GM23338 (cell line): ENCODE measurements at regions not wholly inside any gene's neighbourhood (a gene's known extent, or its start where the extent isn't known, plus 50 kb on each side); places are given as distances from the start of the nearest gene placed in this dataset.

Experiments
- ATAC-seq: fragments of 200-7000 bp; cut with Tn5 transposase; 3 replicates; pipeline ENCODE4 v1.9.1; 2020
- DNase-seq: peaks from one replicate; pipeline ENCODE4 v3.0.0-alpha.2; 2015; ENCODE audit warnings: low spot score
- H2AFZ ChIP-seq: fragments of 200-600 bp; sonication (generic); 2 replicates; pipeline ENCODE4 v1.8.0; 2016; ENCODE audit warnings: antibody characterized with exemption, mild to moderate bottlenecking, moderate library complexity
- H3F3A ChIP-seq: fragments of 200-600 bp; sonication (generic); replicated peaks from 2 replicates; pipeline ENCODE4 v1.8.0; 2017; ENCODE audit warnings: antibody characterized with exemption, mixed run types, low read depth
- H3K27ac ChIP-seq: fragments of 200-600 bp; sonication (generic); 2 replicates; pipeline ENCODE4 v1.6.1; 2016; ENCODE audit warnings: low read depth
- H3K27me3 ChIP-seq: fragments of 200-600 bp; sonication (generic); 2 replicates; pipeline ENCODE4 v1.8.0; 2016; ENCODE audit warnings: mild to moderate bottlenecking, mixed run types, moderate library complexity; ENCODE audit not compliant: insufficient read depth
- H3K36me3 ChIP-seq: fragments of 200-600 bp; sonication (generic); 2 replicates; pipeline ENCODE4 v1.8.0; 2016; ENCODE audit warnings: mild to moderate bottlenecking; ENCODE audit not compliant: insufficient read depth
- H3K4me1 ChIP-seq: fragments of 200-600 bp; sonication (generic); 2 replicates; pipeline ENCODE4 v1.8.0; 2016; ENCODE audit warnings: mild to moderate bottlenecking, moderate library complexity; ENCODE audit not compliant: insufficient read depth
- H3K4me2 ChIP-seq: fragments of 200-600 bp; sonication (generic); 2 replicates; pipeline ENCODE4 v1.7.1; 2017; ENCODE audit warnings: mixed run types
- H3K4me3 ChIP-seq: fragments of 200-600 bp; sonication (generic); 2 replicates; pipeline ENCODE4 v1.6.1; 2016; ENCODE audit warnings: mixed run types
- H3K79me2 ChIP-seq: fragments of 200-600 bp; sonication (generic); replicated peaks from 2 replicates; pipeline ENCODE4 v1.8.0; 2017; ENCODE audit warnings: mild to moderate bottlenecking; ENCODE audit not compliant: insufficient read depth
- H3K9me2 ChIP-seq: fragments of 200-600 bp; sonication (generic); 2 replicates; pipeline ENCODE4 v1.8.0; 2017; ENCODE audit not compliant: insufficient read depth
- H4K20me1 ChIP-seq: fragments of 200-600 bp; sonication (generic); replicated peaks from 2 replicates; pipeline ENCODE4 v1.8.0; 2017; ENCODE audit warnings: mild to moderate bottlenecking; ENCODE audit not compliant: insufficient read depth
- H3K27ac Mint-ChIP-seq: 2 replicates; pipeline ENCODE4 v1.8.0; 2020; ENCODE audit warnings: inconsistent platforms, mild to moderate bottlenecking, moderate library complexity, mixed read lengths
- H3K27me3 Mint-ChIP-seq: 3 replicates; pipeline ENCODE4 v1.8.0; 2022; ENCODE audit warnings: low read depth, mild to moderate bottlenecking, moderate library complexity, mixed read lengths, inconsistent platforms; ENCODE audit not compliant: insufficient read depth, poor library complexity
- H3K36me3 Mint-ChIP-seq: 3 replicates; pipeline ENCODE4 v1.8.0; 2021; ENCODE audit warnings: low read depth, mild to moderate bottlenecking, inconsistent platforms, moderate library complexity, mixed read lengths
- H3K4me1 Mint-ChIP-seq: 3 replicates; pipeline ENCODE4 v1.8.0; 2020; ENCODE audit warnings: mild to moderate bottlenecking, inconsistent platforms, mixed read lengths
- H3K4me3 Mint-ChIP-seq: 3 replicates; pipeline ENCODE4 v1.8.0; 2021; ENCODE audit warnings: moderate library complexity, mild to moderate bottlenecking, inconsistent platforms, mixed read lengths
- H3K9me3 Mint-ChIP-seq: 3 replicates; pipeline ENCODE4 v1.8.0; 2020; ENCODE audit warnings: moderate library complexity, mild to moderate bottlenecking, inconsistent platforms, mixed read lengths
- CREB1 ChIP-seq: fragments of 250-450 bp; sonication (Bioruptor Pico); IDR thresholded peaks from 2 replicates; pipeline ENCODE4 v1.5.0; 2020; ENCODE audit warnings: low read depth, mild to moderate bottlenecking, moderate library complexity
- EZH2 ChIP-seq: fragments of 200-600 bp; sonication (generic); IDR thresholded peaks from one replicate; pipeline ENCODE4 v1.8.0; 2017; ENCODE audit warnings: antibody characterized with exemption, mild to moderate bottlenecking, low read depth; ENCODE audit not compliant: unreplicated experiment
- EZH2phosphoT487 ChIP-seq: fragments of 200-600 bp; sonication (generic); IDR thresholded peaks from one replicate; pipeline ENCODE4 v1.8.1; 2018; ENCODE audit warnings: antibody characterized with exemption; ENCODE audit not compliant: unreplicated experiment
- JUNB ChIP-seq: IDR thresholded peaks from one replicate; pipeline ENCODE4 v1.6.1; 2016; ENCODE audit warnings: antibody characterized with exemption; ENCODE audit not compliant: unreplicated experiment
- NANOG ChIP-seq: IDR thresholded peaks from 2 replicates; pipeline ENCODE4 v1.6.1; 2016; ENCODE audit warnings: antibody characterized with exemption, borderline replicate concordance
- POLR2AphosphoS5 ChIP-seq: IDR thresholded peaks from 2 replicates; pipeline ENCODE4 v1.6.1; 2016; ENCODE audit warnings: antibody characterized with exemption, low read depth
- STAT1 ChIP-seq: IDR thresholded peaks from one replicate; pipeline ENCODE4 v1.6.1; 2016; ENCODE audit warnings: antibody characterized with exemption; ENCODE audit not compliant: unreplicated experiment
- ZNF114 ChIP-seq: fragments of 250-450 bp; sonication (Bioruptor Pico); IDR thresholded peaks from 2 replicates; pipeline ENCODE4 v1.5.0; 2020; ENCODE audit warnings: mild to moderate bottlenecking, moderate library complexity
- ZNF331 ChIP-seq: fragments of 250-450 bp; sonication (Bioruptor Pico); IDR thresholded peaks from 2 replicates; pipeline ENCODE4 v1.5.0; 2020; ENCODE audit warnings: low read depth, mild to moderate bottlenecking, moderate library complexity
- TF ChIP-seq, protein P1 (sequence below): IDR thresholded peaks from 2 replicates; pipeline ENCODE4 v1.6.1; 2016; ENCODE audit warnings: antibody characterized with exemption
- TF ChIP-seq, protein P2 (sequence below), 2 experiments: fragments of 200-600 bp in 1 of 2; sonication (generic) in 1 of 2; conservative IDR thresholded peaks; 2 replicates each; pipeline versions ENCODE4 v1.5.1 to v1.6.1; 2016 to 2017; ENCODE audit warnings: antibody characterized with exemption in 2 of 2, low read depth in 2 of 2, mild to moderate bottlenecking in 2 of 2, moderate library complexity in 1 of 2
- TF ChIP-seq, protein P3 (sequence below): IDR thresholded peaks from one replicate; pipeline ENCODE4 v1.6.1; 2018; ENCODE audit warnings: antibody characterized with exemption; ENCODE audit not compliant: unreplicated experiment

DNA sequence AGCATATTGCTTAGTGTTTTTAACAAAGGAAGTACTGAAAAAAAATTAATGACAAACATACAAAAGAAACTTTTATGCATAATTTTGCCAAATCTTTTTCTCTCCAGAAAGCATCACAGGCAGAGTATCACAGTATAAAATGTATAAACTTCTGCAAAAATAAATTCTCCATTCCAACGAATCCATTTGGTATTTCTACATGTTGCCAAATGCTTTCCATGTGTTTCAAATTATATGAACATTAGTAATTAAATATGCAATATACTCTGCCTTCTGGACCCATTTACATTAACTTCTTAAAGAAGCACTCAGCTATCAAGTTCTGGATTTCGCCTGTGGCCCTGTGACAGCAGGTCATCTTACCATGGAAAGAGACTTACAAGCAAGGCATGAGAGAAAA, 189.1 kb upstream of the ALCAM start:
- Mint-ChIP-seq H3K4me1 (peaks cover 3% of the 10 kb centered on the region; the same call in 1 of the 3 replicates), H3K36me3 (no peaks in the 10 kb centered on the region), H3K27ac (no peak overlapping the region), H3K27me3 (no peaks in the 10 kb centered on the region), H3K4me3 (no peak overlapping the region), H3K9me3 (no peaks in the 10 kb centered on the region)
- Histone ChIP-seq H3K4me3 (no peak overlapping the region), H3K9me2 (no peaks in the 10 kb centered on the region), H3K4me2 (no peak overlapping the region), H2AFZ (no peak overlapping the region), H3K36me3 (no peaks in the 10 kb centered on the region), H4K20me1 (no peaks in the 10 kb centered on the region), H3K4me1 (no peaks in the 10 kb centered on the region), H3F3A (no peaks in the 10 kb centered on the region), H3K79me2 (no peaks in the 10 kb centered on the region), H3K27me3 (no peaks in the 10 kb centered on the region), H3K27ac (no peak overlapping the region)
- DNase-seq (no peak), ATAC-seq (no peak)
- TF ChIP-seq POLR2AphosphoS5 (no peak), EZH2 (no peak), STAT1 (no peak), NANOG (no peak), CREB1 (CRISPR knock-in tag) (no peak), ZNF114 (no peak), JUNB (no peak), EZH2phosphoT487 (no peak), ZNF331 (CRISPR knock-in tag) (no peak)
- TF ChIP-seq, protein P1, sequence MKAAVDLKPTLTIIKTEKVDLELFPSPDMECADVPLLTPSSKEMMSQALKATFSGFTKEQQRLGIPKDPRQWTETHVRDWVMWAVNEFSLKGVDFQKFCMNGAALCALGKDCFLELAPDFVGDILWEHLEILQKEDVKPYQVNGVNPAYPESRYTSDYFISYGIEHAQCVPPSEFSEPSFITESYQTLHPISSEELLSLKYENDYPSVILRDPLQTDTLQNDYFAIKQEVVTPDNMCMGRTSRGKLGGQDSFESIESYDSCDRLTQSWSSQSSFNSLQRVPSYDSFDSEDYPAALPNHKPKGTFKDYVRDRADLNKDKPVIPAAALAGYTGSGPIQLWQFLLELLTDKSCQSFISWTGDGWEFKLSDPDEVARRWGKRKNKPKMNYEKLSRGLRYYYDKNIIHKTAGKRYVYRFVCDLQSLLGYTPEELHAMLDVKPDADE: no peak
- TF ChIP-seq, protein P2, sequence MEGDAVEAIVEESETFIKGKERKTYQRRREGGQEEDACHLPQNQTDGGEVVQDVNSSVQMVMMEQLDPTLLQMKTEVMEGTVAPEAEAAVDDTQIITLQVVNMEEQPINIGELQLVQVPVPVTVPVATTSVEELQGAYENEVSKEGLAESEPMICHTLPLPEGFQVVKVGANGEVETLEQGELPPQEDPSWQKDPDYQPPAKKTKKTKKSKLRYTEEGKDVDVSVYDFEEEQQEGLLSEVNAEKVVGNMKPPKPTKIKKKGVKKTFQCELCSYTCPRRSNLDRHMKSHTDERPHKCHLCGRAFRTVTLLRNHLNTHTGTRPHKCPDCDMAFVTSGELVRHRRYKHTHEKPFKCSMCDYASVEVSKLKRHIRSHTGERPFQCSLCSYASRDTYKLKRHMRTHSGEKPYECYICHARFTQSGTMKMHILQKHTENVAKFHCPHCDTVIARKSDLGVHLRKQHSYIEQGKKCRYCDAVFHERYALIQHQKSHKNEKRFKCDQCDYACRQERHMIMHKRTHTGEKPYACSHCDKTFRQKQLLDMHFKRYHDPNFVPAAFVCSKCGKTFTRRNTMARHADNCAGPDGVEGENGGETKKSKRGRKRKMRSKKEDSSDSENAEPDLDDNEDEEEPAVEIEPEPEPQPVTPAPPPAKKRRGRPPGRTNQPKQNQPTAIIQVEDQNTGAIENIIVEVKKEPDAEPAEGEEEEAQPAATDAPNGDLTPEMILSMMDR (conservative IDR thresholded peaks at IDR 0.05; ENCODE audit: low read depth in 2 of 2): no peak
- TF ChIP-seq, protein P3, sequence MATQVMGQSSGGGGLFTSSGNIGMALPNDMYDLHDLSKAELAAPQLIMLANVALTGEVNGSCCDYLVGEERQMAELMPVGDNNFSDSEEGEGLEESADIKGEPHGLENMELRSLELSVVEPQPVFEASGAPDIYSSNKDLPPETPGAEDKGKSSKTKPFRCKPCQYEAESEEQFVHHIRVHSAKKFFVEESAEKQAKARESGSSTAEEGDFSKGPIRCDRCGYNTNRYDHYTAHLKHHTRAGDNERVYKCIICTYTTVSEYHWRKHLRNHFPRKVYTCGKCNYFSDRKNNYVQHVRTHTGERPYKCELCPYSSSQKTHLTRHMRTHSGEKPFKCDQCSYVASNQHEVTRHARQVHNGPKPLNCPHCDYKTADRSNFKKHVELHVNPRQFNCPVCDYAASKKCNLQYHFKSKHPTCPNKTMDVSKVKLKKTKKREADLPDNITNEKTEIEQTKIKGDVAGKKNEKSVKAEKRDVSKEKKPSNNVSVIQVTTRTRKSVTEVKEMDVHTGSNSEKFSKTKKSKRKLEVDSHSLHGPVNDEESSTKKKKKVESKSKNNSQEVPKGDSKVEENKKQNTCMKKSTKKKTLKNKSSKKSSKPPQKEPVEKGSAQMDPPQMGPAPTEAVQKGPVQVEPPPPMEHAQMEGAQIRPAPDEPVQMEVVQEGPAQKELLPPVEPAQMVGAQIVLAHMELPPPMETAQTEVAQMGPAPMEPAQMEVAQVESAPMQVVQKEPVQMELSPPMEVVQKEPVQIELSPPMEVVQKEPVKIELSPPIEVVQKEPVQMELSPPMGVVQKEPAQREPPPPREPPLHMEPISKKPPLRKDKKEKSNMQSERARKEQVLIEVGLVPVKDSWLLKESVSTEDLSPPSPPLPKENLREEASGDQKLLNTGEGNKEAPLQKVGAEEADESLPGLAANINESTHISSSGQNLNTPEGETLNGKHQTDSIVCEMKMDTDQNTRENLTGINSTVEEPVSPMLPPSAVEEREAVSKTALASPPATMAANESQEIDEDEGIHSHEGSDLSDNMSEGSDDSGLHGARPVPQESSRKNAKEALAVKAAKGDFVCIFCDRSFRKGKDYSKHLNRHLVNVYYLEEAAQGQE: no peak
